ENCODE measurements at regions not wholly inside any gene's neighbourhood (a gene's known extent, or its start where the extent isn't known, plus 50 kb on each side); places are given as distances from the start of the nearest gene placed in this dataset.
A peak's percentile ranks its signal among the peaks of the same experiment; 100 is the strongest.

DNA sequence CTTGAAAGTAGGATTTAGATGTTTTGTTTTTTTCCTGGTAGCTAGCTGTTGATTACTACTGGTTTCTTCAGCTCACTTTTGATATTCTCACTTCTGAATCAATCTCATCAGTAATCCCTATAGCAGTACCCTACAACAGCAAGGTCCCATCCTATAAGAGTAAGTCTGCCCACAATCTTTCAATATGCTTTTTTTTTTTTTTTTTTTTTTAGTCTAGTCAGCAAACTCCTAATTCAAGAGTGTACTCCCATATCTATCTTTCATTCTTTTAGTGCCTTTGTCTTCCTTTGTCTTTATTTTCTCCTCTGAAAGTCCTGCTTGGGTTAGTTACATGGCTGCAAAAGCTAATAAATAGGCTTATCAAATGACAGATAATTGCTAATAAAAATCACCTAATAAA is 362.4 kb upstream of the RIOK2 start:
- POLR2A ChIA-PET (ENCODE audit: unreplicated experiment), result no interaction called here
- dilution Hi-C loops (cut with HindIII; ENCODE audit: low sequenced_read_pairs, unreplicated experiment) (no loop called here), intact Hi-C loops (cut with micrococcal nuclease) (loop anchor here (10.0 kb wide), 1 partner anchor 1279 kb away; no protein-coding TSS in a partner anchor), in situ Hi-C loops (cut with MboI; ENCODE audit: low sequenced_read_pairs) (loop anchor here (25.0 kb wide), 1 partner anchor 1242 kb away; no protein-coding TSS in a partner anchor)
- BruUV-seq (replicated peaks), result no TSS peak
- Histone ChIP-seq H3K56ac (ENCODE audit: extremely low read depth, insufficient read depth, low read length) (no peak overlapping the region), H2AK9ac (replicated peaks; ENCODE audit: low read depth, low read length, poor library complexity) (no peak overlapping the region), H2BK20ac (ENCODE audit: low read depth, low read length) (no peak overlapping the region), H2AK5ac (ENCODE audit: low read depth, low read length) (no peak overlapping the region), H2BK120ac (ENCODE audit: low read depth, low read length) (no peak overlapping the region), H3K36me3 (ENCODE audit: control insufficient read depth, insufficient read depth, low read length) (no peaks in the 10 kb centered on the region), H3K79me1 (ENCODE audit: low read depth in 1 of 2, low read length in 2 of 2) (no peaks in the 10 kb centered on the region), H4K8ac (ENCODE audit: low read depth in 2 of 2, low read length in 2 of 2) (no peak overlapping the region), H3K4me2 (ENCODE audit: low read depth, low read length) (no peak overlapping the region), H3K14ac (replicated peaks; ENCODE audit: low read depth, low read length) (no peak overlapping the region), H3K4me1 (ENCODE audit: control insufficient read depth, insufficient read depth, low read length) (0 out of 2 replicates have a peak, but pooled peaks cover 2% of the 10 kb centered on the region), H2BK5ac (ENCODE audit: low read depth, low read length, poor library complexity, severe bottlenecking) (no peak overlapping the region), H3K9me3 (ENCODE audit: control insufficient read depth, insufficient read depth, low read length) (no peaks in the 10 kb centered on the region), H3K9ac (ENCODE audit: low read depth, low read length) (no peak overlapping the region), H4K91ac (ENCODE audit: insufficient read depth, low read depth, low read length) (no peak overlapping the region), H3K9me1 (ENCODE audit: insufficient read depth, low read length) (no peaks in the 10 kb centered on the region), H4K5ac (ENCODE audit: low read depth, low read length) (no peak overlapping the region), H3K27me3 (ENCODE audit: control insufficient read depth, insufficient read depth, low read length) (no peaks in the 10 kb centered on the region), H2BK15ac (ENCODE audit: low read depth, low read length) (no peak overlapping the region), H2AFZ (replicated peaks; ENCODE audit: low read length, poor library complexity) (no peak overlapping the region), H3K18ac (ENCODE audit: low read depth, low read length) (no peak overlapping the region), H3K4ac (ENCODE audit: low read depth, low read length) (no peak overlapping the region), H3K23ac (ENCODE audit: low read depth, low read length) (no peak overlapping the region), H4K20me1 (ENCODE audit: insufficient read depth, low read length) (no peaks in the 10 kb centered on the region), H3K27ac (ENCODE audit: insufficient read depth, low read length) (no peak overlapping the region), H3K4me3 (ENCODE audit: insufficient read depth, low read depth, low read length) (no peak overlapping the region)
- TF ChIP-seq POLR2A (IDR thresholded peaks at IDR 0.05; ENCODE audit: low read depth, low read length) (no peak), RAD21 (IDR thresholded peaks at IDR 0.05; ENCODE audit: low read length) (no peak), MAFK (IDR thresholded peaks at IDR 0.05; ENCODE audit: low read depth, low read length) (peak; percentile 88)
- no peak for DNase-seq
- CTCF ChIA-PET, result interaction anchor here (1.7 kb wide), 1 partner anchor 11 kb away, joined by 8 read pairs; no protein-coding TSS in a partner anchor
- no peak for ATAC-seq (ENCODE audit: low read depth)
